ENCODE measurements at regions not wholly inside any gene's neighbourhood (a gene's known extent, or its start where the extent isn't known, plus 50 kb on each side); places are given as distances from the start of the nearest gene placed in this dataset.

- DNase-seq (no peak), ATAC-seq (ENCODE audit: poor library complexity) (no peak)
- H3K4me1 Mint-ChIP-seq (ENCODE audit: low read depth) = no peaks in the 10 kb centered on the region
- ChIA-PET POLR2A (no interaction called here), CTCF (no interaction called here)
- H3K27ac Mint-ChIP-seq = no peak overlapping the region
- no peaks in the 10 kb centered on the region for H3K9me3 ChIP-seq (ENCODE audit: control insufficient read depth in 1 of 2, insufficient read depth in 1 of 2, low read length in 2 of 2)
- H3K4me1 ChIP-seq (ENCODE audit: insufficient read depth, low read length) = no peaks in the 10 kb centered on the region
- intact Hi-C loops (cut with DNase I, micrococcal nuclease) = no loop called here
- peaks cover 7% of the 10 kb centered on the region for H3K9me3 Mint-ChIP-seq
- no peaks in the 10 kb centered on the region for H3K27me3 Mint-ChIP-seq
- no peaks in the 10 kb centered on the region for H3K36me3 Mint-ChIP-seq (ENCODE audit: low read depth)
- no peak overlapping the region for H3K4me3 Mint-ChIP-seq
- H3K27me3 ChIP-seq (ENCODE audit: control insufficient read depth in 1 of 2, insufficient read depth in 2 of 2, low read length in 2 of 2) = no peaks in the 10 kb centered on the region
- H3K27ac ChIP-seq (ENCODE audit: low read depth in 1 of 2, low read length in 2 of 2) = no peak overlapping the region
- H3K36me3 ChIP-seq (ENCODE audit: insufficient read depth, low read length) = no peaks in the 10 kb centered on the region
- no peak for TF ChIP-seq CTCF (IDR thresholded peaks at IDR 0.05)
- no peak overlapping the region for H3K4me3 ChIP-seq (ENCODE audit: low read length)
Observed at GRCh38 chr12:73769337-73769736, 768.3 kb upstream of the ATXN7L3B start.

GRCh38 chr12:73798523-73798922 is 739.1 kb upstream of the ATXN7L3B start:
- ATAC-seq (ENCODE audit: poor library complexity) = no peak
- peaks cover 8 to 15% of the 10 kb centered on the region in 2 experiments for H3K9me3 ChIP-seq (ENCODE audit: control insufficient read depth in 1 of 2, insufficient read depth in 1 of 2, low read length in 2 of 2)
- H3K27me3 ChIP-seq (ENCODE audit: control insufficient read depth in 1 of 2, insufficient read depth in 2 of 2, low read length in 2 of 2) = no peaks in the 10 kb centered on the region
- no peak for TF ChIP-seq CTCF (IDR thresholded peaks at IDR 0.05)
- no peak overlapping the region for H3K27ac ChIP-seq (ENCODE audit: low read depth in 1 of 2, low read length in 2 of 2)
- H3K4me3 ChIP-seq (ENCODE audit: low read length) = no peak overlapping the region
- Mint-ChIP-seq H3K4me3 (no peak overlapping the region), H3K9me3 (peaks cover 18% of the 10 kb centered on the region), H3K36me3 (ENCODE audit: low read depth) (no peaks in the 10 kb centered on the region), H3K27ac (no peak overlapping the region), H3K4me1 (ENCODE audit: low read depth) (no peaks in the 10 kb centered on the region), H3K27me3 (no peaks in the 10 kb centered on the region)
- no peaks in the 10 kb centered on the region for H3K4me1 ChIP-seq (ENCODE audit: insufficient read depth, low read length)
- H3K36me3 ChIP-seq (ENCODE audit: insufficient read depth, low read length) = no peaks in the 10 kb centered on the region
- DNase-seq = no peak
- ChIA-PET CTCF (no interaction called here), POLR2A (no interaction called here)
- intact Hi-C loops (cut with DNase I, micrococcal nuclease) = no loop called here

GRCh38 chr12:73815072-73815645 is 722.5 kb upstream of the ATXN7L3B start:
- CTCF ChIA-PET = no interaction called here
- no peaks in the 10 kb centered on the region for H3K27me3 Mint-ChIP-seq
- no peak for TF ChIP-seq CTCF (IDR thresholded peaks at IDR 0.05)
- DNase-seq = no peak
- peaks cover 3% of the 10 kb centered on the region for H3K9me3 Mint-ChIP-seq
- no peaks in the 10 kb centered on the region for H3K4me1 Mint-ChIP-seq (ENCODE audit: low read depth)
- H3K27me3 ChIP-seq (ENCODE audit: control insufficient read depth in 1 of 2, insufficient read depth in 2 of 2, low read length in 2 of 2) = no peaks in the 10 kb centered on the region
- no peaks in the 10 kb centered on the region for H3K4me1 ChIP-seq (ENCODE audit: insufficient read depth, low read length)
- H3K36me3 ChIP-seq (ENCODE audit: insufficient read depth, low read length) = no peaks in the 10 kb centered on the region
- POLR2A ChIA-PET = no interaction called here
- H3K9me3 ChIP-seq (ENCODE audit: control insufficient read depth in 1 of 2, insufficient read depth in 1 of 2, low read length in 2 of 2) = no peaks in the 10 kb centered on the region
- H3K4me3 Mint-ChIP-seq = no peak overlapping the region
- intact Hi-C loops (cut with DNase I, micrococcal nuclease) = no loop called here
- no peak overlapping the region for H3K27ac Mint-ChIP-seq
- ATAC-seq (ENCODE audit: poor library complexity) = no peak
- H3K4me3 ChIP-seq (ENCODE audit: low read length) = no peak overlapping the region
- H3K27ac ChIP-seq (ENCODE audit: low read depth in 1 of 2, low read length in 2 of 2) = no peak overlapping the region
- H3K36me3 Mint-ChIP-seq (ENCODE audit: low read depth) = no peaks in the 10 kb centered on the region
